GM21576 (cell line): ENCODE measurements at regions not wholly inside any gene's neighbourhood (a gene's known extent, or its start where the extent isn't known, plus 50 kb on each side); places are given as distances from the start of the nearest gene placed in this dataset.
A peak's percentile ranks its signal among the peaks of the same experiment; 100 is the strongest.
"Not testable (repeated sequence)": the region's sequence is repeated elsewhere in the genome, so short reads cannot be mapped to it uniquely, and the experiment has no call there.

Experiments used
- ATAC-seq: cut with Tn5 transposase; IDR thresholded peaks from one replicate; pipeline ENCODE4 v1.9.1; 2021; ENCODE audit warnings: mild to moderate bottlenecking, moderate library complexity; ENCODE audit not compliant: unreplicated experiment

GRCh38 chr20:1811621-1812498, 83.3 kb upstream of the SIRPA start:
- no peak for ATAC-seq

DNA sequence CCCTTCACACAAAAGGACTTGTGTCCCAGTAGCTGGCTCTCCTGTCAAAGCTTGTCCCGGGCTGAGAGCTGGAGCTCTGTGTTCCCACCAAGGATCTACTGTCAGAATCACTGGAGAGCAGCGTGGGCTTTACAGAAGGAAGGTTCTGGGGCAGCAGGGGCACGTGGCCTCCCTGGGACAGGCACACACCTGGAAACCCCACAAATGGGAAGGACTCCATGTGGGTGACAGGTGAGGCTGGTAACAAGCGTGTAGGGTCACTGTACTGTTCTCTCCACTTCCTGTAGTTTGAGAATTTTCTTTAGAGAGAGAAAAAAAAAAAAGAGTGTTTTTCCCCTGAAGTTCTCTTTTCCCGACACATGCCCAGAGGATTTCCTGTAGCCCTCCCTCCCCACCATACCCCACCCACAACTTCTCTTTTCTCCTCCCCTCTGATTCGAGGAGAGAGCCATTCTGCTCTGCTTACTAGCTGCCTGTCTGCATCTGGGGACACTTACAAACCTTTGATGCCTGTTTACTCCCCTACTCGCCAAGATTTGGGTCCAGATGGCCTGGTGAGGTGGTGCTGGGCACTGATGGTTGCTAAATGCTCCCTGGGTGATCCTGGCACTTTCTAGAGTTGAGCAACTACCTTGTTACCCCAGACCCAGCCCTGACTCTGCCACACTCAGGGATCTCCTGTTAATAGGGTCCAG, 84.1 kb upstream of the SIRPA start:
- no peak for ATAC-seq

DNA sequence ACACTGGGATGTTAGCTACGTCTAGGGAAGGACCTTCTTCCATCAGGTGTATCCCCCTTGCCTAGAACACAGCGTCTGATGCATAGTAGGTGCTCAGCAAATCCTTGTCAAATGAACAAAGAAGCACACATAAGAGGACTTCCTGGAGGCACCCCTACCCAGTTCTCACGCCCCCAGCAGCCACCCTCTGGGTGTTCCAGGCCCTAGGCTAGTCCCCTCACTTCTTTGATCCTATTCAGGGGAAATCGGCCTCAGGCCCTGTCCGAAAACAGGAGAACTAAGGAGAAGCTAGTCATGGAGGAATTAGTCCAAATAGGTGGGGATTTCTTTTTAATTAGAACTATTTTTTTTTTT, 84.7 kb upstream of the SIRPA start:
- no peak for ATAC-seq

GRCh38 chr20:1809611-1810510, 85.3 kb upstream of the SIRPA start:
- no peak for ATAC-seq

DNA sequence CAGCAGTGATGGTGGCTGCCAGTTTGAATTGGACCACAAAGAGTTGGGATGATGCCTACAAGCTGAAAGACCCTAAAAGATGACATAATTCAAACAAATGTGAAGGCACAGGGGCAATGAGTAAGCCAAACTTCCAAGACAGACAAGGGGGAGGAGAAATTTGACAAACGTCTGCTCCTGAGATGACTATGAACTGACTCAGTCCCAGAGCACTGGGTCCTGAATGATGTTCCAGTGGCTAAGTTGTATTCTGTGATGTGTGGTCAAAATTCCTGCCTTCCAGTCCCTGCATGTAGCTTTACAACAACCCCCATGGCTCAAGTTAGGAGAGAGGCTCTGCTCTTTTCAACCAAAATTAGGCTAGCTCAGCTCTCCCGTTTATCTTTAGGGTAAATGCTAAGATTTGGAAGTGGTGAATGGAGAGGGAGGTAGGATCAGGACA, 86.1 kb upstream of the SIRPA start:
- ATAC-seq = no peak

- no peak for ATAC-seq
These were observed 87.1 kb upstream of the SIRPA start for GRCh38 chr20:1808101-1808500.

- no peak for ATAC-seq
These were observed 87.8 kb upstream of the SIRPA start for GRCh38 chr20:1807394-1807793.

DNA sequence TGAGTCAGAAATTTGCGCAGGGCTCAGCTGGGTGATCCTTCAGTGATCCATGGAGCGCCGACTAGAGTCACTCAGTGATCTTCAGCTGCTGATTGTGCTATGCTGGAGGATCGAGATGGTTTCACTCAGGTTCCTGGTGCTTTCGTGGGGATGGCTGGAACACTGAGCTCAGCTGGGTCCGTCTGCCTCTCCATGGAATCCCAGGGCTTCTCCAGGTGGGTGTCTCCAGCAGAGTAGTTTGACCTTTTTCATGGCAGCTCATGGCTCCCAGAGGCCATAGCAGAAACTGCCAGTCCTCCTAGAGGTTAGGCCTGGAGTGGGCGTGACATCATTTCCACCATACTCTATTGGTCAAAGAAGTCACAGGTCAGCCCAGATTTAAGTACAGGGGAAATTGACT, 88.8 kb upstream of the SIRPA start:
- ATAC-seq = no peak

- no peak for ATAC-seq
These were observed 89.4 kb upstream of the SIRPA start for GRCh38 chr20:1805816-1806215.

DNA sequence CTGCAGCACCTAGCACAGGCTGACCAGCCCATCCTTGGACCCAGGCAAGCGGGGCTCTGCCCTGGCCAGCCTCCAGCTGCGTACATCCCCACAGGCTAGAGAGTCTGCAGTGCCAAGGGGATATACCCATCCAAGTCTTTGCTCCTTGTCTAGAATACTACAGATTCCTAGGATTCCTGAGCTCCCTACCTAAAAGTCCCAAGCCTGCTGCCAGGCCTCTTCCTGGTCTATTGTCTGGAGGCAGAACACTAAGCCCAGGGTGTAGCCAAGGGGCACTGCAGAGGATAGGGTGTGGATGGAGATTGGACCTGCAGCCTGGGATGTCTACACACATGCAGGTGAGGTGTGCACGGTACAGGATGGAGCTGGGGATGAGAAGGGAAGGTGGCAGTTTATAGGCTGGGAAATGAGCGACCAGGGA, 90.0 kb upstream of the SIRPA start:
- ATAC-seq = no peak

DNA sequence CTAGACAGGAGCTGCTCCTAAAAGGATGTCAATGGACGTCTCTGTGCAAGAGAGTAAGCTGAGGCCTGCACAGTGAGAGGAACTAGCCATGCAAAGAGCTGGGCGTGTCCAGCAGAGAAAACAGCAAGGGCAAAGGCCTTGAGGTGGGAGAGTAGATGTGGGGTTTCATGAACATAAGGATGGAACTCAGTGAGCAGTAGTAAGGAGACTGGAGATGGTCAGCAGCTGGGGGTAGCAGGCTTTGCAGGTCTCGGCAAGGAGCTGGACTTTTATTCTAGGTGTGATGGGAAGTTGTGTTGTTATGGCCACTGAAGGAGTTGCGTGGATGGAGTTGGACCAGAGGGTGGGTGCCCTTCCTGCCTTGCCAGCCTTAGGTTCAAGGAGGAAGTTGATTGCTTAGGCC, 90.7 kb upstream of the SIRPA start:
- ATAC-seq = no peak

GRCh38 chr20:1803932-1804501, 91.2 kb upstream of the SIRPA start:
- no peak for ATAC-seq

DNA sequence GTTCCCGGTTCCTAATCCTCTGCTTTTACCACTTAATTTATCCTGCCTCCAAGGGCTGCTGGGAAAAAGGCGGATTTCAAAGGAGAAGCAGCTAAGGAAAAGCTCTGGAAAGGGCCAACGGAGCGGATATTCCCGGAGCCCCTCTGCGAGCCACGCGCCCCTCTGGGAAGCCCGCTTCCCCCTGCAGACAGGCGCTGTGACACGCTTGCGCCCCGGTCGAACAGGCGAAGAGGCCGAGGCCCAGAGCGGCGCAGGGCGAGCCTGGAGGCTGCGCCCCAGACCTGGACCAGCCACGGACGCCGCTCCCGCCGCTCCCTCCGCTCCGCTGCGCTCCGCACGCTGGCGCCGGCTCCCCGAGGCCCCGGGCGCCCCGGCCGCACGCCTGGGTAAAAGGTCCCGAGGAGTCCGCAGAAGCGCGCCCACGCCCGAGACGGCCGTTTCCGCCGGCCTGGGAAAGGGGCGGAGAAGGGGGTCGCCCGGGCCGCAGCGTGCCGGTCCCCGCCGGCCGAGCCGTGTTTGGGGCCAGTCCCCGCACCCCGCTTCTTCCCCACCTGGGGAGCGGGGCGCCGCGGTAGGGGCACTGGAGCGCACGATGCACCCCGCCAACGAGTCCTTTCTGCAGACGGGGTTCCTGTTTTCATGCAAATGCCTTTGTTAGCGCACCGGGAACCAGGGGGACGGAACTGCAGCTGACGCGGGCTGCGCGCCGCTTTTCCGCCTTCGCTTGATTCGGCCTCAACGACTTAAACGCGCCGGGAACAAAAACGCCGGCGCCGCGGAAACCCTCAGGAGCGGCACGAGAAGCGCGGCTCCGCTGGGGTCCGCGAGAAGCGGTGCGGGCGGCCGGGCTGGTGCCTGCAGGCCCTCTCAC, 91.9 kb upstream of the SIRPA start:
- ATAC-seq = peak; percentile 54

DNA sequence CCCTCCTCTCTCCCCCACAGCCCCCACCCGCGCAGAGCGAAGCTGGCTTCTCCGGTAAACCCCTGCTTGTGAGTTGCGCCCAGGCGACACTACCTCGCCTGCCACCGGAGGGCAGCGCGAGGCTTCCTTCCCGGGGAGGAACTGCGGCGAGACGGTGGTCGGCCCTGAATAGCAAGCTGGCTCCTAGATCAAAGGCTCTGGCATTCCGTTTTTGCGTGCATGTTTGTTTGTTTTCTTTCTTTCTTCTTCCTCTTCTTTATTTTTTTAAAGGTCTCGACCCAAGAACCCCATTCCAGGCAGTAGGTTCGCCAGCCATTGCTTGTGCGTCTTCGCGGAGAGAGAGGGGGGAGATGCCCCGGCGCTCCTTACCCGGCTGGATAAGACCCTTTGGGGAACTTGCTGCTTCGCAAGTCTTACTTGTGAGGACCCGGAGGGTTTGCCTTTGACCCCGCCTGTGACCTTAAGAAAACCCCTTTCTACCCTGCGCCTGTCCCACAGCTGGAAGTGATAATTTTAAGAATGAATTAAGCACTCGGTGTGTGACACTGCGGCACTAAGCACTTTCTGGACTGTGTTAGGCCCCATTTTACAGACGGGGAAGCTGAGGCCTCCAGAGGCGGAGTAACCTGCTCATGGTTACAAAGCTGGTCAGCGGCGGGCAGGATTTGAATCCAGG, 92.7 kb upstream of the SIRPA start:
- ATAC-seq = no peak

GRCh38 chr20:1801929-1802306, 93.3 kb upstream of the SIRPA start:
- no peak for ATAC-seq

DNA sequence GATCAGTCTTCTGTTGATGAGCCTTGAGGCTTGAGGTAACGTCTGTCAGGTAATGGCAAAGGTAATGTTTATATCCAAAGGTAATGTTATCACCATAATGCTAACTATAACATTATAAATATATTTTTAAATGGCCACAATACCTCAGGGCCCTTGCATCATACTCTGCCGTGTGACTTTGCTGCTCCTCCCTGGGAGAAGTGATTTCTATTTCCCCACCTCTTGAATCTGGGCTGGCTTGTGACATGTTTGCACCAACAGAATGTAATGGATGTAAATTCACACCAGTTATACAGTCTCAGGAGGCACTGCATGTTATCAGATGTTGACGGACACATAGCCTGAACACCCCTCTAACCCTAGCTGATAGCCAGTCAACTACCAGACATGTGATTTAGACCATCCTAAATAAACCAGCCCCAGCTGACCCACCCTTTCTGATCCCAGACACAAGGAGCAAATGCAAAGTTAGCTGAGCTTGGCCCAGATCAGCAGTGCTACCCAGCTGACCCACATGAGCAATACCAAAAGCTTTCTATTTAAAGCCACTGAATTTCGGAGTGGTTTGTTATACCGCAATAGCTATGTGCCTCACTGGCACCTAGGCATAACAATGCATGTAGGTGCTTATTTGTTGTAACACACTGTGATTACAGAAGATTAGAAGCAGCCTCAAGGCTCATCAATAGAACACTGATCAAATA, 93.8 kb upstream of the SIRPA start:
- ATAC-seq = no peak

DNA sequence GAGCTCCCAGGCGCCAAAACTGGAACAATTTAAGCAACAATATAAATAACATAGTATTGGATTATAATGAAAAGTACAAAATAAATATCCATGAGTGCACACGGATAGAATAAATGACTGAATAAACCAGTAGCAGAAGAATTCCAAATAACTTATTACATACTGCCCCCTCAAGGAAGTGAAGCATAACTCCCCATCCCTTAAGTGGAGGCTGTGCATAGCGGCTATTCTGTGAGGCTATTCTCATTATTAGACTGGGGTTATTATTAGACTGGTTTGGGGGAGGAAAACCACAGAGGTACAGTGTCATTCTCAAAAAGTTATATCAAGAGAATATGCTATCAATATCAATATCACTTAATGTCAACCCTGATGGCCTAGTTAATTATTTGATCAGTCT, 94.4 kb upstream of the SIRPA start:
- ATAC-seq = no peak

GRCh38 chr20:1800180-1800579, 95.0 kb upstream of the SIRPA start:
- ATAC-seq = no peak

DNA sequence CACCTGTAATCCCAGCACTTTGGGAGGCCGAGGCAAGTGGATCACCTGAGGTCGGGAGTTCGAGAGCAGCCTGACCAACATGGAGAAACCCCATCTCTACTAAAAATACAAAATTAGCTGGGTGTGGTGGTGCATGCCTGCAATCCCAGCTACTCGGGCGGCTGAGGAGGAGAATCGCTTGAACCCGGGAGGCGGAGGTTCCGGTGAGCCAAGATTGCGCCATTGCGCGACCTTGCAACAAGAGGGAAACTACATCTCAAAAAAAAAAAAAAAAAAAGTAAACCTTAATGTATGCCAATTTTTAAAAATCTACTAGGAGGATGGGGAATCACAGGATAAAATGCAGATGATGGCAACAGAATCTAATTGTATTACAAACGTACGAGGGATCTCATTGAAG, 95.5 kb upstream of the SIRPA start:
- not testable (repeated sequence) for ATAC-seq
